ENCODE measurements at regions not wholly inside any gene's neighbourhood (a gene's known extent, or its start where the extent isn't known, plus 50 kb on each side); places are given as distances from the start of the nearest gene placed in this dataset.

DNA sequence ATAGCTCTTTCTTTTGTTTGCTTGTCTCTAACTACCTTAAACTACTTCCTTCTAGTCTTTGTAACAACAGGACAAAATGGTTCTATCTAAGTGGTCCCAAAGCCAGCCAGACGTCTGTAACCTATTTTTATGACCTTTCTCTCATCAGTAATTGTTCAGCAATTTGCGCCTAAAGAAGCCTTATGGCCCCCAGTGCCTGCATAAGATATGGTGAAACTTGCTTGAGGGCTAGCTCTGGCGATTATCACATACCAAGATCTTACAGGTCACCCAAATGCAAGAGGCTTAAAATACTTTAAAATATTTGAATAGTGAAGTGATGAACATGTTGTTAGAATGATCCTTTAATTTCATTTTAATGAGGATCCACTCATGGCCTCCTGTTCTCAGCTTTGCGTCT, 369.4 kb downstream of the SOX2 start:
- no peak overlapping the region for H3K27ac ChIP-seq (ENCODE audit: low read length)
- DNase-seq (ENCODE audit: low read depth, low spot score) = no peak
- WGBS (ENCODE audit: insufficient coverage, insufficient read length) = no CpG with 5 or more reads among the region's 4 CpGs
- H3K4me3 ChIP-seq (ENCODE audit: low read length) = no peak overlapping the region
- H3K9me3 ChIP-seq (ENCODE audit: control insufficient read depth, insufficient read depth, low read length) = no peaks in the 10 kb centered on the region
- no peaks in the 10 kb centered on the region for H3K27me3 ChIP-seq (ENCODE audit: control insufficient read depth, insufficient read depth, low read length)
- H3K36me3 ChIP-seq (ENCODE audit: control insufficient read depth, insufficient read depth, low read length) = no peaks in the 10 kb centered on the region
- H3K4me1 ChIP-seq (ENCODE audit: control insufficient read depth, insufficient read depth, low read length) = no peaks in the 10 kb centered on the region; the same call in 1 of the 2 replicates

DNA sequence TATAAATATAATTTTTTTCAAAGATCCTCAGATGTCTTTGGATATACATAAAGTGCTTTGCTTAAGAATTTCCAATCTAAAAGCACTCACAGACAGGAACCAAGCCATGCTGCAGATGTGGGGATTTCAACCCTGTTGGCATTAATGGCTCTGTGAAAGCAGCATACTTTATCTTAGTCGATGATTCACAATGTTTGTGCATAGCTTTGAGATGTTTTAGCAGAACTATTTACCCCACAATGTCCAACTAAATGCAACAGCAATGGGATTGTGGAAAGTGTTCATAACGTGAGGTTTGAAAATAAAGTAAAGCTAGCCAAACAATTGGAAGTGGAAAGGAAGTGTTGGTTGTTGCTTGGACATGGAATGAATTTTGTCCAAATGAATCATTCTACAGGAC, 371.4 kb downstream of the SOX2 start:
- Histone ChIP-seq H3K4me3 (ENCODE audit: low read length) (no peak overlapping the region), H3K4me1 (ENCODE audit: control insufficient read depth, insufficient read depth, low read length) (no peaks in the 10 kb centered on the region; the same call in 1 of the 2 replicates), H3K36me3 (ENCODE audit: control insufficient read depth, insufficient read depth, low read length) (no peaks in the 10 kb centered on the region), H3K27ac (ENCODE audit: low read length) (no peak overlapping the region), H3K27me3 (ENCODE audit: control insufficient read depth, insufficient read depth, low read length) (no peaks in the 10 kb centered on the region), H3K9me3 (ENCODE audit: control insufficient read depth, insufficient read depth, low read length) (no peaks in the 10 kb centered on the region)
- DNase-seq (ENCODE audit: low read depth, low spot score) = no peak
- WGBS (ENCODE audit: insufficient coverage, insufficient read length) = no CpG with 5 or more reads among the region's 2 CpGs

DNA sequence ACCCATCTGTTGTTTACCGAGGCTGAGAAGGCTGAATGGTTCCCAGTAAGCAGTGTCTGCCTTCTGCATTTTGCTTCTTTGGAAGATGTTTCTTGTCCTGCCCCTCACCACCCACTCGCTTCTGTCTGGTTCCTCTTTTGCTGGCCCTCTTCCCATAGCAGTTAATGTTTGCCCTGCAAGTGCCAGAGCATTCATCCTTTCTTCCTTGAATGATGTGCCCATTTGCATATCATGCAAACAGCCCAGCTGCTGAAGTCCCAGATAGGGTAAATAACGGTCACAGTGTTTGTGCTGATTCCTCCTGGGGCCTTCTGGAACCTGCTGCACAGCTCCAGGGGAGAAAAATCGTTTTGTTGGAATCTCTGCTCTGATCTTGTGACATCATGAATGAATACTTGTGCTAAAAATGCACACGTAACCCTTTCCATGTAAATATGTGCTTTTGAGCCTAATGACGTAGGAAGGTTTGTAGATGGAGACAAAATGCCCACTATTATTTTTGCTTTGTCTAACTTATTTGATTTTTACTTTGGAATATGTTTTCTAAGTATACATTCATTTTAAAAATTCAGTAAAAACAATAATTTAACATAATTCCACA, 381.0 kb downstream of the SOX2 start:
- H3K27ac ChIP-seq (ENCODE audit: low read length) = no peak overlapping the region
- WGBS (ENCODE audit: insufficient coverage, insufficient read length) = no CpG with 5 or more reads among the region's 6 CpGs
- no peak overlapping the region for H3K4me3 ChIP-seq (ENCODE audit: low read length)
- H3K36me3 ChIP-seq (ENCODE audit: control insufficient read depth, insufficient read depth, low read length) = no peaks in the 10 kb centered on the region
- DNase-seq (ENCODE audit: low read depth, low spot score) = no peak
- no peaks in the 10 kb centered on the region for H3K4me1 ChIP-seq (ENCODE audit: control insufficient read depth, insufficient read depth, low read length)
- H3K27me3 ChIP-seq (ENCODE audit: control insufficient read depth, insufficient read depth, low read length) = no peaks in the 10 kb centered on the region
- H3K9me3 ChIP-seq (ENCODE audit: control insufficient read depth, insufficient read depth, low read length) = no peaks in the 10 kb centered on the region

DNA sequence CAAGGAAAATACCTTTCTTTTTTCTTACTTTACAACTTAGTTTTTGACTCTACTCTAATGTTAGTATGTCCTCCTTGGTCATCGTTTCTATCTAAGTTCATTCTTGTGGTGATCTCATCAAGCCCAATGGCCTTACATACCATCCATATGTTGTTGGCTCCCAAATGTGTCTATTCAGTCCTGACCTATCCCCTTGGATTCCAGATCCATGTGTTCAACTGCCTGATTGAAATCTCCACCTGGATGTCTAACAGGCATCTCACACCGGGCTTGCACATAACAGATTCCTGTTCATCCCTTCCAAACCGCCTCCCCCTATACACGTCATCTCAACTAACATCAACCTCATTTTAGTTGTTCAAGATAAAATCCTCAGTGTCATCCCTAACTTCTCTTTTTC, 382.6 kb downstream of the SOX2 start:
- DNase-seq (ENCODE audit: low read depth, low spot score) = no peak
- Histone ChIP-seq H3K27ac (ENCODE audit: low read length) (no peak overlapping the region), H3K4me1 (ENCODE audit: control insufficient read depth, insufficient read depth, low read length) (no peaks in the 10 kb centered on the region), H3K4me3 (ENCODE audit: low read length) (no peak overlapping the region), H3K9me3 (ENCODE audit: control insufficient read depth, insufficient read depth, low read length) (no peaks in the 10 kb centered on the region), H3K27me3 (ENCODE audit: control insufficient read depth, insufficient read depth, low read length) (no peaks in the 10 kb centered on the region), H3K36me3 (ENCODE audit: control insufficient read depth, insufficient read depth, low read length) (no peaks in the 10 kb centered on the region)
- 100% methylated on average over 3 of the region's 4 CpGs for WGBS (ENCODE audit: insufficient coverage, insufficient read length)

DNA sequence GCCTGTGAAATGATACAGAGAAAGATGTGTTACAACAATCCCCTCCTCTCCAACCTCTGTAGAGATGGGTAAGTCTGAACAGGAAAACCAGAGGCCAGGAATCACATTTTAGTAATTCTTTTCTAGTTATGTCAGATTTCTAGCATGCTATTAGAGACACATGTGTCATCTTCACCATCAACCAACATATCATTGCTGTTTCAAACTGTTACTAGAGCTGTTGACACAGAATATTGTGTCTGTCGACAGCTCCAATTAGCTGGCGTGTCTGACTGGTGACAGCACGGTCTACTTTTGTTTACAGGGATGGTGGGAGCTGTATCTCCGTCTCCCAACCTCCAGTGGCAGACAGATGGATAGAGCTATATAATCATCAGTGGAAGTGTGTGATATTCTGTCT, 393.2 kb downstream of the SOX2 start:
- DNase-seq (ENCODE audit: low read depth, low spot score) = no peak
- H3K27me3 ChIP-seq (ENCODE audit: control insufficient read depth, insufficient read depth, low read length) = no peaks in the 10 kb centered on the region
- H3K4me1 ChIP-seq (ENCODE audit: control insufficient read depth, insufficient read depth, low read length) = no peaks in the 10 kb centered on the region
- no peak overlapping the region for H3K4me3 ChIP-seq (ENCODE audit: low read length)
- whole genome bisulfite sequencing (ENCODE audit: insufficient coverage, insufficient read length) = no CpG with 5 or more reads among the region's 4 CpGs
- H3K36me3 ChIP-seq (ENCODE audit: control insufficient read depth, insufficient read depth, low read length) = no peaks in the 10 kb centered on the region
- no peak overlapping the region for H3K27ac ChIP-seq (ENCODE audit: low read length)
- no peaks in the 10 kb centered on the region for H3K9me3 ChIP-seq (ENCODE audit: control insufficient read depth, insufficient read depth, low read length)

DNA sequence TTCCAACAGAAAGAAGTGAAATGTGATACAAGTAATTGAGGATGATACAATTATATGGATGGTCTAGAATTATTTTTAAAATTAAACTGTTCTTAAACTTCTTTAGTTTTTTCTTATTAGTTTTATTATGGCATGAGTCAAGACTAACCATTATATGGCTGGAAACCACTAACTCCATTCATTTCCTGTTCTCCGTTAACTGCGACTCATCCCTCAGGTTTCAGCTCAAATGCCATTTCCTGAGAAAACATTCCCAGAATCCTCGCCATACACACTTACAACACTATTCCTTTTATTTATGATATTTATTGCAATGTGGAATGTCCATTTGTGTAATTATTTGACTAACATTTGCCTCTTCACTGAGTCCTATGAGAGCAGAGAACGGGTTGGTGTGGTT, 394.1 kb downstream of the SOX2 start:
- WGBS (ENCODE audit: insufficient coverage, insufficient read length) = 100% methylated on average over 1 of the region's 4 CpGs
- H3K9me3 ChIP-seq (ENCODE audit: control insufficient read depth, insufficient read depth, low read length) = no peaks in the 10 kb centered on the region

DNA sequence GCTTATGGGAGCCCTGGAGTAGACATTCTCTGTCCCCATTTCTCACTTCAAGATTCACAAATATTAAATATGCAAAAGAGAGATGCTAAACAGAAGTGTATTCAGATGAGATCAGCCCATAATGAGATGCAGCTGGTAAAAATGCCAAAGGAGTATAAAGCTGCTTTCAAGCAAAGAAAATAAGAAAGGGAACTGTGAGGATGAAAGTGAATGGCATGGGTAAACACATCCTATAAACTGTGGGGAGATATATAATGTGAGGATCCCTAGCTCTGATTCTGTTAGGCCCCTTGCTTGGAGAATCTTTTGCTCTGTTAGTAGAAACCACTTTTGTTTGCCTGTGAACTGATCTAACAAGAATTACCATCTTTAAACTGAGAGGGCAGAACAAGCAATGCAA, 396.6 kb downstream of the SOX2 start:
- no peaks in the 10 kb centered on the region for H3K27me3 ChIP-seq (ENCODE audit: control insufficient read depth, insufficient read depth, low read length)
- no peak overlapping the region for H3K4me3 ChIP-seq (ENCODE audit: low read length)
- no peak for DNase-seq (ENCODE audit: low read depth, low spot score)
- H3K9me3 ChIP-seq (ENCODE audit: control insufficient read depth, insufficient read depth, low read length) = no peaks in the 10 kb centered on the region
- no peak overlapping the region for H3K27ac ChIP-seq (ENCODE audit: low read length)
- no peaks in the 10 kb centered on the region for H3K36me3 ChIP-seq (ENCODE audit: control insufficient read depth, insufficient read depth, low read length)
- H3K4me1 ChIP-seq (ENCODE audit: control insufficient read depth, insufficient read depth, low read length) = no peaks in the 10 kb centered on the region

More for the DNA sequence above, 394.1 kb downstream of the SOX2 start:
- Histone ChIP-seq H3K27ac (ENCODE audit: low read length) (no peak overlapping the region), H3K4me3 (ENCODE audit: low read length) (no peak overlapping the region), H3K36me3 (ENCODE audit: control insufficient read depth, insufficient read depth, low read length) (no peaks in the 10 kb centered on the region), H3K27me3 (ENCODE audit: control insufficient read depth, insufficient read depth, low read length) (no peaks in the 10 kb centered on the region), H3K4me1 (ENCODE audit: control insufficient read depth, insufficient read depth, low read length) (no peaks in the 10 kb centered on the region)
- DNase-seq (ENCODE audit: low read depth, low spot score) = no peak

DNA sequence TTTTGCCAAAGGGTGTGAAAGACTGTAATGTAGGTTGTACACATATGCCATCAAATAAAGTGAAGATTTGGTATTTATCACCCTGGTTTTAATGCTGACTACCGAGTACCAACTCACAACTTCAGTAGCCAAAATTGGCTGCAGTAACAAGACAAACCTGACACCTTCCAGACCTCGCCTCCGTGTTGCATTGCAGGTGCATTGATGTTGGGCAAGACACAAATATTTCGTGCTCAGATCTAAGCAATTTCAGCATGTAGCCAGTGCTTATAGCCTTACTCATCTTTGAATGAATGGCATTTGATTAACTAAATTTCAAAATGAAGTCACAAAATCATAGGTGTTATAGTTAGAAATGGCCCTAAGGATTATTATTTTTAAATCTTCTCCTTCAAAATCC, 400.2 kb downstream of the SOX2 start:
- Histone ChIP-seq H3K27ac (ENCODE audit: low read length) (no peak overlapping the region), H3K27me3 (ENCODE audit: control insufficient read depth, insufficient read depth, low read length) (no peaks in the 10 kb centered on the region), H3K4me3 (ENCODE audit: low read length) (no peak overlapping the region), H3K4me1 (ENCODE audit: control insufficient read depth, insufficient read depth, low read length) (no peaks in the 10 kb centered on the region), H3K36me3 (ENCODE audit: control insufficient read depth, insufficient read depth, low read length) (no peaks in the 10 kb centered on the region), H3K9me3 (ENCODE audit: control insufficient read depth, insufficient read depth, low read length) (no peaks in the 10 kb centered on the region)
- no CpG with 5 or more reads among the region's 4 CpGs for WGBS (ENCODE audit: insufficient coverage, insufficient read length)
- no peak for DNase-seq (ENCODE audit: low read depth, low spot score)

DNA sequence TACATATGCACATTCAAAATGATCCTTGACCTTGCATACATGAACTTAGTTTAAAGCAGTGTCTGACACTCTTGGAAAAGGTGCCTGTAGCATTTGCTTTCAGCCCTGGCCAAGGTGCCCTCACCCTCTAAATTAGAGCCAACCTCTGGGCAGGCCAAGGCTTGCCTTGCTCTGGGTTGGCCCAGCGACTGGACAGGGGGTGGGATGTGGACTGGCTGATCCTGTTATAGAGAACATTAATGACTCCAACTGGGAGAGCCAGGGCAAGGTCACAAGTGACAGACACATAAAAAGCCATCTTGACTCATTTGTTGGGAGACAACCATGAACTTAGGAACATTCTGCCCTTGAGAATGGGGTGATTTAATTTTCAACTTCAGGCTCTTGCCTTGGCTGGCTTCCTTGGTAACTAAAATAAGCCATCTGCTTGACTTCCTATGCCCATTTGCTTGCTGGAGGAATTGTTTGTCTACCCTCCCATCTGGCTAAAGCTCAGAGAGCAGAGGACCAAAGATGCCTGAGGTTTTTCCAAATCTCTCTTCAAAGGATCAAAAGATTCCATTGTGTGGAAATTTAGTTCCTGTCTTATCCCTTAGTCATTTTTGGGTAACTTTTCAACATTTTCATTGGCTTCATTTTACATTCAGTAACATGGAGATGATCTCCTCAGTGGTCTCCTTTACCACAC, 403.7 kb downstream of the SOX2 start:
- no peaks in the 10 kb centered on the region for H3K9me3 ChIP-seq (ENCODE audit: control insufficient read depth, insufficient read depth, low read length)
- no peaks in the 10 kb centered on the region for H3K4me1 ChIP-seq (ENCODE audit: control insufficient read depth, insufficient read depth, low read length)
- no peak overlapping the region for H3K4me3 ChIP-seq (ENCODE audit: low read length)
- H3K36me3 ChIP-seq (ENCODE audit: control insufficient read depth, insufficient read depth, low read length) = no peaks in the 10 kb centered on the region
- DNase-seq (ENCODE audit: low read depth, low spot score) = no peak
- H3K27ac ChIP-seq (ENCODE audit: low read length) = no peak overlapping the region
- H3K27me3 ChIP-seq (ENCODE audit: control insufficient read depth, insufficient read depth, low read length) = peaks cover 3% of the 10 kb centered on the region; the same call in 1 of the 2 replicates
- WGBS (ENCODE audit: insufficient coverage, insufficient read length) = no CpG with 5 or more reads among the region's 1 CpG

DNA sequence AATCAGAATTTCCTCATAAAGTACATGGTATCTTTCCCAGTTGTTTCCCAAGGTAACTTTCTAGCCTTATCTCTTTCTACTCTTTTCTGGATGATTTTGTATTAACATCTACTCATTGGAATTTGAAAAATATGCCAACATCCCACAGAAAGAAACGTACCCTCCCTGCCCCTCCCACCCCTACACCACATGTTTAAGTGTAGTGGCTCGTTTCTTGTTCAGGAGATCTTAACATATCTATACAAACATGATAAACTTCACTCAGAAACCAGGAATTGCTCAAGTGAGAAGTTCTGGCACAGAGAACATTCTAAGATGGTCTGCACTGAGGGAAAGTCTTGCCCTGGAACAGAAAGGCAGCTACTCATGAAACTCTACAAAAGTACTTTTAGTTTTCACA, 404.7 kb downstream of the SOX2 start:
- H3K4me3 ChIP-seq (ENCODE audit: low read length) = no peak overlapping the region
- peaks cover 7% of the 10 kb centered on the region; the same call in 1 of the 2 replicates for H3K27me3 ChIP-seq (ENCODE audit: control insufficient read depth, insufficient read depth, low read length)
- DNase-seq (ENCODE audit: low read depth, low spot score) = no peak
- H3K27ac ChIP-seq (ENCODE audit: low read length) = no peak overlapping the region
- no peaks in the 10 kb centered on the region for H3K4me1 ChIP-seq (ENCODE audit: control insufficient read depth, insufficient read depth, low read length)
- no CpG with 5 or more reads among the region's 2 CpGs for WGBS (ENCODE audit: insufficient coverage, insufficient read length)
- no peaks in the 10 kb centered on the region for H3K9me3 ChIP-seq (ENCODE audit: control insufficient read depth, insufficient read depth, low read length)
- H3K36me3 ChIP-seq (ENCODE audit: control insufficient read depth, insufficient read depth, low read length) = no peaks in the 10 kb centered on the region

DNA sequence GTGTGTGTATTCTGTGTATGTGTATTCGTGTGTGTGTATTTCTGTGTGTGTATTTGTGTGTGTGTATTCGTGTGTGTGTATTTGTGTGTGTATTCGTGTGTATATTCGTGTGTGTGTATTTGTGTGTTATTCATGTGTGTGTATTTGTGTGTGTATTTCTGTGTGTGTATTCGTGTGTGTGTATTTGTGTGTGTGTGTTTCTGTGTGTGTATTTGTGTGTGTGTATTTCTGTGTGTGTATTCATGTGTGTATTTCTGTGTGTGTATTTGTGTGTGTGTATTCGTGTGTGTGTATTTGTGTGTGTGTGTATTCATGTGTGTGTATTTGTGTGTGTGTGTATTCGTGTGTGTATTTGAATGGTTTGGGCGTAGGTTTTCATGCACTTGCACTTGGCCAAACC, 405.4 kb downstream of the SOX2 start:
- H3K27me3 ChIP-seq (ENCODE audit: control insufficient read depth, insufficient read depth, low read length) = peaks cover 7% of the 10 kb centered on the region; the same call in 1 of the 2 replicates

More for the DNA sequence above, 405.4 kb downstream of the SOX2 start:
- Histone ChIP-seq H3K27ac (ENCODE audit: low read length) (no peak overlapping the region), H3K4me3 (ENCODE audit: low read length) (no peak overlapping the region), H3K36me3 (ENCODE audit: control insufficient read depth, insufficient read depth, low read length) (no peaks in the 10 kb centered on the region), H3K4me1 (ENCODE audit: control insufficient read depth, insufficient read depth, low read length) (no peaks in the 10 kb centered on the region), H3K9me3 (ENCODE audit: control insufficient read depth, insufficient read depth, low read length) (no peaks in the 10 kb centered on the region)
- DNase-seq (ENCODE audit: low read depth, low spot score) = no peak
- WGBS (ENCODE audit: insufficient coverage, insufficient read length) = 100% methylated on average over 7 of the region's 8 CpGs

Measured in iPS DF 6.9 (cell line).